GM12878 (cell line): ENCODE measurements at regions not wholly inside any gene's neighbourhood (a gene's known extent, or its start where the extent isn't known, plus 50 kb on each side); places are given as distances from the start of the nearest gene placed in this dataset.

ENCODE experiments used
- ATAC-seq: fragments of 200-7000 bp; cut with Tn5 transposase; 3 replicates; pipeline ENCODE4 v1.9.1; 2020; ENCODE audit warnings: mild to moderate bottlenecking, moderate library complexity
- BruUV-seq: library from RNA; stranded (reverse); fragments of 400-500 nt; replicated peaks from 2 replicates; lab custom pipeline; 2021; lab: Mats Ljungman, UMichigan
- CTCF ChIA-PET: fragments of 300-600 bp; sonication (Branson Sonifier 250); formaldehyde crosslinking; extraction: SDS; loops from one replicate; lab custom pipeline; 2021; ENCODE audit warnings: inconsistent platforms; lab: Yijun Ruan, JAX
- POLR2A ChIA-PET: fragments of 350-600 bp; formaldehyde crosslinking; extraction: SDS; loops from one replicate; lab custom pipeline; 2021; ENCODE audit warnings: inconsistent platforms; lab: Charles Lee
- RAD21 ChIA-PET: fragments of 300-600 bp; sonication (Branson Sonifier 250); formaldehyde crosslinking; loops from one replicate; lab custom pipeline; 2023; ENCODE audit warnings: antibody characterized with exemption; ENCODE audit not compliant: unreplicated experiment; lab: Charles Lee
- SMC1A ChIA-PET: fragments of 300-600 bp; sonication (Branson Sonifier 250); formaldehyde crosslinking; loops from one replicate; lab custom pipeline; 2023; ENCODE audit not compliant: unreplicated experiment, uncharacterized antibody; lab: Charles Lee
- DNase-seq: peaks from one replicate; pipeline ENCODE4 v3.0.0-alpha.2; 2011; ENCODE audit warnings: low read depth, low spot score
- FAIRE-seq: peaks from 3 replicates; lab custom pipeline; 2011; peaks lifted over from hg19 to GRCh38; lab: Jason Lieb, UNC
- H2AFZ ChIP-seq: 2 replicates; pipeline ENCODE4 v1.6.0; 2011; ENCODE audit warnings: low read depth, low read length, control low read depth; ENCODE audit not compliant: control insufficient read depth
- H3K27ac ChIP-seq: 2 replicates; pipeline ENCODE4 v1.5.1; 2011; ENCODE audit warnings: control low read depth; ENCODE audit not compliant: control insufficient read depth, insufficient read depth
- H3K27me3 ChIP-seq, 2 experiments: replicated peaks in 1 of 2; 2 replicates each; pipeline versions ENCODE4 v1.6.0 to v1.6.1; 2011; ENCODE audit warnings: low read length in 1 of 2; ENCODE audit not compliant: control insufficient read depth in 2 of 2, insufficient read depth in 2 of 2
- H3K36me3 ChIP-seq, 2 experiments: 2 replicates each; pipeline ENCODE4 v1.5.1; 2011; ENCODE audit warnings: low read length in 1 of 2; ENCODE audit not compliant: control insufficient read depth in 2 of 2, insufficient read depth in 2 of 2
- H3K4me1 ChIP-seq: 2 replicates; pipeline ENCODE4 v1.6.1; 2011; ENCODE audit warnings: mild to moderate bottlenecking, low read length, moderate library complexity, mixed read lengths; ENCODE audit not compliant: control insufficient read depth, insufficient read depth
- H3K4me2 ChIP-seq: 2 replicates; pipeline ENCODE4 v1.6.0; 2011; ENCODE audit warnings: control low read depth; ENCODE audit not compliant: control insufficient read depth, insufficient read depth
- H3K4me3 ChIP-seq: fragments of 200-600 bp; sonication (generic); 2 replicates; pipeline ENCODE4 v1.5.1; 2016
- H3K79me2 ChIP-seq: 2 replicates; pipeline ENCODE4 v1.6.0; 2011; ENCODE audit warnings: low read length; ENCODE audit not compliant: control insufficient read depth, insufficient read depth
- H3K9ac ChIP-seq: 2 replicates; pipeline ENCODE4 v1.8.0; 2011; ENCODE audit warnings: low read length, control low read depth, mixed read lengths; ENCODE audit not compliant: control insufficient read depth, insufficient read depth
- H3K9me3 ChIP-seq: replicated peaks from 3 replicates; pipeline ENCODE4 v1.5.1; 2011; ENCODE audit warnings: mild to moderate bottlenecking, low read length; ENCODE audit not compliant: control insufficient read depth, insufficient read depth
- H4K20me1 ChIP-seq: 2 replicates; pipeline ENCODE4 v1.6.0; 2011; ENCODE audit not compliant: control insufficient read depth, insufficient read depth
- BCL11A ChIP-seq: IDR thresholded peaks from 2 replicates; pipeline ENCODE4 v1.6.1; 2011; ENCODE audit warnings: low read depth, low read length
- CREB1 ChIP-seq: IDR thresholded peaks from 2 replicates; pipeline ENCODE4 v1.6.1; 2012; ENCODE audit warnings: low read depth, mild to moderate bottlenecking, inconsistent platforms
- EP300 ChIP-seq, 2 experiments: fragments of 150-350 bp in 1 of 2; IDR thresholded peaks; 2 replicates each; pipeline ENCODE4 v1.6.1; 2011 to 2012; ENCODE audit warnings: low read depth in 2 of 2, low read length in 2 of 2, borderline replicate concordance in 1 of 2, improper control_type of control experiment in 1 of 2, inconsistent platforms in 1 of 2; ENCODE audit not compliant: control insufficient read depth in 1 of 2
- NRF1 ChIP-seq: conservative IDR thresholded peaks from 2 replicates; pipeline ENCODE4 v1.6.1; 2011; ENCODE audit warnings: mild to moderate bottlenecking, low read depth, low read length, improper control_type of control experiment
- SPI1 ChIP-seq: IDR thresholded peaks from 2 replicates; pipeline ENCODE4 v1.6.1; 2011; ENCODE audit warnings: low read depth, mild to moderate bottlenecking, low read length, moderate library complexity, borderline replicate concordance; ENCODE audit not compliant: insufficient read depth
- SREBF2 ChIP-seq: IDR thresholded peaks from 2 replicates; pipeline ENCODE4 v1.6.1; 2012; ENCODE audit warnings: mild to moderate bottlenecking, low read length
- STAT3 ChIP-seq: IDR thresholded peaks from 2 replicates; pipeline ENCODE4 v1.6.1; 2011; ENCODE audit warnings: low read depth, low read length, improper control_type of control experiment
- USF1 ChIP-seq: IDR thresholded peaks from 2 replicates; pipeline ENCODE4 v1.6.1; 2011; ENCODE audit warnings: borderline replicate concordance, low read depth, mild to moderate bottlenecking, moderate library complexity, mixed read lengths, low read length; ENCODE audit not compliant: insufficient read depth; ENCODE audit errors: extremely low read length
- YY1 ChIP-seq: IDR thresholded peaks from 2 replicates; pipeline ENCODE4 v1.6.1; 2011; ENCODE audit warnings: low read depth, mild to moderate bottlenecking, low read length
- ZBTB33 ChIP-seq: fragments of 450-650 bp; IDR thresholded peaks from 2 replicates; pipeline ENCODE4 v1.6.1; 2017; ENCODE audit warnings: mild to moderate bottlenecking
- ZNF207 ChIP-seq: fragments of 450-650 bp; IDR thresholded peaks from 2 replicates; pipeline ENCODE4 v1.6.1; 2014; ENCODE audit warnings: antibody characterized with exemption, mild to moderate bottlenecking, borderline replicate concordance
- ZSCAN29 ChIP-seq: fragments of 450-650 bp; IDR thresholded peaks from 2 replicates; pipeline ENCODE4 v1.6.1; 2017; ENCODE audit warnings: mild to moderate bottlenecking, moderate library complexity
- WGBS: methylation state at CpG from one replicate; pipeline ENCODE4 v1.1.6; 2016; ENCODE audit warnings: low lambda C conversion rate; ENCODE audit not compliant: insufficient replicate concordance, insufficient coverage; ENCODE audit errors: missing lambda C conversion rate; 5-methylcytosine and 5-hydroxymethylcytosine counted together
- in situ Hi-C: fragments of 300-500 bp; cut with MboI; formaldehyde crosslinking; loops from 9 replicates; pipeline ENCODE4 v1.14.3; 2018; ENCODE audit warnings: mixed read lengths
- intact Hi-C: fragments of 100-400 bp; cut with micrococcal nuclease; formaldehyde crosslinking; loops from one replicate; pipeline ENCODE4 v1.14.2; 2022; ENCODE audit not compliant: unreplicated experiment

- ChIA-PET RAD21 (no interaction called here), CTCF (no interaction called here), POLR2A (no interaction called here), SMC1A (no interaction called here)
- no peak overlapping the region for H2AFZ ChIP-seq
- TF ChIP-seq BCL11A: no peak
- no peak for TF ChIP-seq ZNF207
- TF ChIP-seq ZBTB33: no peak
- TF ChIP-seq ZSCAN29: no peak
- no peak for TF ChIP-seq SREBF2
- TF ChIP-seq SPI1: no peak
- TF ChIP-seq USF1: no peak
- TF ChIP-seq CREB1: no peak
- TF ChIP-seq STAT3: no peak
- TF ChIP-seq EP300 (IDR thresholded peaks at IDR 0.05; ENCODE audit: borderline replicate concordance in 1 of 2, control insufficient read depth in 1 of 2, low read depth in 2 of 2, low read length in 2 of 2): no peak
- no peak for TF ChIP-seq YY1
- TF ChIP-seq NRF1: no peak
- FAIRE-seq (no peak), DNase-seq (no peak), ATAC-seq (no peak)
- H3K27ac ChIP-seq: no peak overlapping the region
- H3K9ac ChIP-seq: no peak overlapping the region
- H4K20me1 ChIP-seq: no peaks in the 10 kb centered on the region
- no peaks in the 10 kb centered on the region for H3K9me3 ChIP-seq
- H3K27me3 ChIP-seq: no peaks in the 10 kb centered on the region; a peak in 2 of 4 replicates
- H3K36me3 ChIP-seq: no peaks in the 10 kb centered on the region
- H3K4me1 ChIP-seq: no peaks in the 10 kb centered on the region
- H3K4me3 ChIP-seq: no peak overlapping the region
- no TSS peak for BruUV-seq
- H3K4me2 ChIP-seq: no peak overlapping the region
- intact Hi-C loops: no loop called here
- 14% methylated on average over 5 of the region's 5 CpGs for WGBS
- in situ Hi-C loops: no loop called here
- no peaks in the 10 kb centered on the region for H3K79me2 ChIP-seq
Measured at GRCh38 chr20:22446613-22447446, 137.5 kb downstream of the FOXA2 start.
